Transverse colon (tissue), 4 donors: ENCODE measurements at regions not wholly inside any gene's neighbourhood (a gene's known extent, or its start where the extent isn't known, plus 50 kb on each side); places are given as distances from the start of the nearest gene placed in this dataset.

Source experiments
- CTCF ChIP-seq, 5 experiments: fragments of 200-600 bp in 3 of 5; fragments of 450-650 bp in 2 of 5; sonication (generic) in 3 of 5; IDR thresholded peaks; 1 replicate in 2 of 5; 2 replicates in 3 of 5; pipeline ENCODE4 v1.5.1; 2016 to 2017; ENCODE audit warnings: antibody characterized with exemption in 5 of 5, inconsistent platforms in 3 of 5, mild to moderate bottlenecking in 2 of 5, moderate library complexity in 1 of 5
- POLR2A ChIP-seq: fragments of 450-650 bp; IDR thresholded peaks from one replicate; pipeline ENCODE4 v1.6.1; 2016; ENCODE audit warnings: antibody characterized with exemption, mild to moderate bottlenecking, moderate library complexity
- POLR2AphosphoS5 ChIP-seq, 3 donors: sonication (generic); formaldehyde crosslinking; IDR thresholded peaks; one replicate each; pipeline ENCODE4 v1.6.1; 2016; ENCODE audit warnings: antibody characterized with exemption in 3 of 3

GRCh38 chr13:40363653-40364052 lies 302.8 kb downstream of the FOXO1 start:
- no peak for TF ChIP-seq POLR2A
- TF ChIP-seq CTCF (IDR thresholded peaks at IDR 0.05), result no peak
- TF ChIP-seq POLR2AphosphoS5 (IDR thresholded peaks at IDR 0.05), result no peak
